NCI-H1105 (cell line): ENCODE measurements at regions not wholly inside any gene's neighbourhood (a gene's known extent, or its start where the extent isn't known, plus 50 kb on each side); places are given as distances from the start of the nearest gene placed in this dataset.

ENCODE experiments used
- DNase-seq: peaks from one replicate; lab custom pipeline; 2025; lab: John Stamatoyannopoulos, UW

DNA sequence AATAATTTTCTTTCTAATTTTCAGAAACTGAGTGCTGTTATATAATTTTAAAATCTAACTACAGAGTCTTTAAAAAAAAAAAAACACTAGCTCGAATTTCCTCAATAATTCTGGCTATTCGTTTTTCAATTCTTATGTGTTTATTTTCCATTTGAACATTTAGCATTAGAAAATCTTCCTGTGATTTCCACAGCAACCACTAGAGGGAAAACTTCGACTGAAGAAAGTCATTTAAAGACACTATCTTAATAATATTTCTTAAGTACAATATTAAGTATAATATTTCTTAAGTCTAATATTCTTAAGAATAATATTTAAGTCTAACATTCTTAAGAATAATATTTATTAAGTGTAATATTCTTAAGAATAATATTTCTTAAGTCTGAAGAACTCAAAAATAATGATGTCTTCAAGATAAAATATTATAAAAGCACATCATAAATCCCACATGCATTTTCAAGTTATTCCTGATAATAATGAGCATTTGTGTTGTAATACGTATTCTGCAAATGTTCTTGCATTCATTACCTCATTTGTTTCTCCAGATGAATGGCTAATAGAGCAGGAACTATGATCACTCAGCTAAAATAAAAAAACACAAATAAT lies 118.4 kb upstream of the WDR17 start:
- DNase-seq, result no peak

DNA sequence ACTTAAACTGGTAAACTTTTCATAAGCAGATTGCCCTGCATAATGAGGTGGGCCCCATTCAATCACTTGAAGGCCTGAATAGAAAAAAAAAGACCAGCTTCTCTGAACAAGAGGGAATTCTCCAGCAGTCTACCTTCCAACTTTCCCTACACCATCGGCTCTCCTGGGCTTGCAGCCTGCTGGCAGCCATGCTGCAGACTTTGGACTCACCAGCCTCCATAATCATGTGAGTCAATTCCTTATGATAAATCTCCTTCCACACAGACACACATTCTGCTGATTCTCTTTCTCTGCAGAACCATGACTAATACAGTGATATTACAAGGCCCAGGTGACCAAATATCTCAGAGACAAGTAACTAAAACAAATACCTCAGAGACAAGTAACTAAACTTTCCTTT lies 113.8 kb upstream of the WDR17 start:
- DNase-seq, result no peak

DNA sequence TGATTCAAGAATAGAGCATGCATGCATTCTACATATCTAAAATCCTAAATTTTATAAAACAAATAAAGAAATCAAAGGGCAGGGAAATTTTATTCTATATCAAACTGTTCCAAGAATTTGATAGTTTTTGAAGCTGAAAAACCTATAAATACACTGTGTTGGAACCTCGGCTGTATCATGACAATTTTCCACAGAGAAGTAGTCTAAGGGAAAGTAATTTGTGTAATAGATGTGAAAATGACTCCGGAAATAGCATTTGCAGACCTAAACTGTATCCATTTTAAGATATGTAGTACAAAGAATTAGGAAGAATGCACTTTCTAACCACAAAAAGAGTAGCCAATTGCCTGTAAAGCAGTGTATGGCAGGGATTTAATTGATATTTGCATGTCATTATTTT lies 112.5 kb upstream of the WDR17 start:
- no peak for DNase-seq

DNA sequence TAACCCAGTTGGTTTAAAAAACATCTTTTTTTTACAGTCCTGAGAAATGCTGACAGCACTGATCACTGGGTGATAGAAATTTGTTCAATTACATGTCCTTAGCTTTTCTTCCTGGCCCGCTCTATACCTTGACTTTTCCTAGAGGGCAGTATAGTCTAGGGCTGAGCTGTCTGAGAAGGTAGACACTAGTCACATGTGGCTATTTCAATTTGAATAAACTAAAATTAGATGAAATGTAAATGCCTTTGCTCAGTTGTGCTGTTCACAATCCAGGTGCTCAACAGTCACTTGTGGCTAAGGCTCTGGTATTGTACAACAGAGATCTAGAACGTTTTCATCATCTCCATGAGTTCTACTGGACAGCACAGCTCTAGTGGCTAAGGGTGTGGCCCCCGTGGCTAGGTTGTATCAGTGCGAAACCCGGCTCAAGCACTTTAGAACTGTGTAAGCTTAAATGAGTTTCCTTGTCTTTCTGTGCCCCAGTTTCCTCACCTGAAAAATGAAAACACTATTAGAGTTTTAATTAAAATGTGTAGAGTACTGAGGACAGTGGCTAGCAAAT lies 111.6 kb upstream of the WDR17 start:
- no peak for DNase-seq

DNA sequence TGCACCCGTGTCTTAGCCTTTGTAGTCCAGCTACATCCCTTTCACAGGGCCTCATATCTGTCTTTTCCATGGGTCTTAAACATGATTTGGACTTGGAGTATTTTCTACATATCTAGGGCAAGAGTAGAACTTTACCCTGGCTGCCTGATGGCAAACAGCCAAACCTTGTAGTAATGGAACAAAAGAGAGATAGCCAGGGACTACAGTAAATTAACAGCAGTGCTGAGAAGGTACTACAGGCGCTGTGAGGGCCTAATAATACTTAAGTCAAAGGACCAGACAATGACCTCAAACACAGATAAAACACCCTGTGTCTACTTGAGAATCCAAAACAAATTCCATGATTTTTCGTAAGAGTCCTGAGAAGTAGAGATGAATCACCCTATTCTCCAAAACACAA lies 111.0 kb upstream of the WDR17 start:
- no peak for DNase-seq

DNA sequence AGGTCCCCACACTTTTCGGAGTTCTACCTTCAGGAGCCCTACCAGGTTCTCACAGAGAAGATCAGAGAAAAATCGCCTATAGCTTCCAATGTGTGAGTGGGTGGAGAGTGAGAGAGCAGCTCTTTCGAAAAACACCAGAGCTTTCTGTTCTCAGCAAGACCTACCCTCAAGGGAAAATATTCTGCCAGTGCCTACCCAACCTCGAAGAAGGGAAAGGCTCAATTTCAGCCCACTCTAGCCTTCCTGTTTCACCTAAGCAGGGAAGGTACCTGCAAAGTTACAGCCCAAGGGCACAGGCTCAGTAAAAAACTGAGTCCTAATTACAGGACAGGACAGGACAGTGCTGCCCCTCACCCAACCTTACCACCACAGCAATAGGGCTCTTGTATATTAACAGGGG lies 104.0 kb upstream of the WDR17 start:
- no peak for DNase-seq

DNA sequence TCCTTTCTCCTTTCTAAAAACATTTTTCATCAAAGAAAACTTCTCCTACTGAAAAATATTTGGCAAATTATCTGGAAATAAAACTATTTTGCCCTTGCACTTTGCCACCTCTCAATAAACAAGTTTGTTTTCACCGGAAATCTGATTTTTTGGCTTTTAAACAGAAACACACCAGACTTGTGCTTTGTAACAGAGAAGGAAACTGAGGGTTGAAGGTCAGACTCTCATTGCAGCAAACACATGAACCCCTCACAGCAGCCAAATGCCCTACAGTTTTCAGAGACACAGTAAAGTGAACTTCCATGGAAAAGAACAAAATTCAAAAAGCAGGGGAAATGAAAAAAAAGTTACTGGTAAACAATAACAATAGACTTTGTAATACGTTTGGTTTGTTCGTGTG lies 95.6 kb upstream of the WDR17 start:
- no peak for DNase-seq

DNA sequence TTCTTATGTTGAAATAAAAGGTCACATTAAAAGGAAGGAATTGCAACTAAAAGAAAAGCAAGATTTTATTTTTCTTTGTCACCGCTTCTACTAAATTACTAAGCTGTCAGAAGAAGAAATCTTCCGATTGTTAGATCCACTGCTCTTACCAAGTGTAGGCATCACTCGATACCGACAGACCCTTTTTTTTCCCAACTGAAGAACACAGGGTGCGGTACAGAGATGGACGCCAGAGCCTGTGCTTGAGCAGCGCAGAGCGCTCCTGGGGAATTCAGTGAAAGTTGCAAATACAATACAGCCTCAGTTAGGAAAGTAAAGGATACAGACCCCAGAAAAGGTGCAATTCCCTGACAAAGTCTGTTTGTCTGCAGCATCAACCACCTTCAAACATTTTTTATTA lies 94.9 kb upstream of the WDR17 start:
- no peak for DNase-seq

DNA sequence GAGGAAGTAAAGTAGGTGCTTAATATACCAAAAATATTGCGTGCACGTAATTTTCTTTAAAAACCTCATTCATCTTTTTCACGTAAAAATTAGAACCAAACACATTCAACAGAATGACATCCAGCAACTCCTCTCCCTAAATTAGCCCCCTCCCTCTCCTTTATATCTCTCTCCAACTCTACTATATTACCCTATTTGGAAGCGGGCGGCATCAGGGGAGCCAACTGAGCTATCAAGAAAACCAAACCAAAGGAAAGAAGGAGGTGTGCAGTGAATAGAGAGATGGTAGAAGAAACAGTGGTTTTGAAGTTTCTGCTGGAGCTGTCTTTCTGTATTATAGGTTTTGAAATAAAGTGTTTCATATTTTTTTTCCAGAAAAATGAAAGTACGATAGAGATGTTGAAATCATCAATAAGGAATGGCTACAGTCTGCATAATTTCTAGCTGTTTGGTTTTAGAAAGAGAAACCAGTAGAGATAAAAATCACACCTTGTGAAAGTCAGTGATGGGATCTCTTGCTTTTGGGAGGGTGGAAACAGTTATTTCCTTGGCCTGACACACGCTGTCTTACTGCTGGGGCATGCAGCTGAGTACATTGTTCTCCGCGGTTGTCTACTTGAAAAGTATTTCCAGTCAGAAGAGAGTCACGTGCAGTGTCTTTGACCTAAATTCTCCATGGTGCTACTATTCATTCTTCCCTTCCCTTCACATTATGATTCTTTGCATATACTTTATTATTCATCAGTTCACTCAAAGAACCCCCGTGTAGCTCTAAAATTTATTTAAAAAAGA lies 94.1 kb upstream of the WDR17 start:
- no peak for DNase-seq

DNA sequence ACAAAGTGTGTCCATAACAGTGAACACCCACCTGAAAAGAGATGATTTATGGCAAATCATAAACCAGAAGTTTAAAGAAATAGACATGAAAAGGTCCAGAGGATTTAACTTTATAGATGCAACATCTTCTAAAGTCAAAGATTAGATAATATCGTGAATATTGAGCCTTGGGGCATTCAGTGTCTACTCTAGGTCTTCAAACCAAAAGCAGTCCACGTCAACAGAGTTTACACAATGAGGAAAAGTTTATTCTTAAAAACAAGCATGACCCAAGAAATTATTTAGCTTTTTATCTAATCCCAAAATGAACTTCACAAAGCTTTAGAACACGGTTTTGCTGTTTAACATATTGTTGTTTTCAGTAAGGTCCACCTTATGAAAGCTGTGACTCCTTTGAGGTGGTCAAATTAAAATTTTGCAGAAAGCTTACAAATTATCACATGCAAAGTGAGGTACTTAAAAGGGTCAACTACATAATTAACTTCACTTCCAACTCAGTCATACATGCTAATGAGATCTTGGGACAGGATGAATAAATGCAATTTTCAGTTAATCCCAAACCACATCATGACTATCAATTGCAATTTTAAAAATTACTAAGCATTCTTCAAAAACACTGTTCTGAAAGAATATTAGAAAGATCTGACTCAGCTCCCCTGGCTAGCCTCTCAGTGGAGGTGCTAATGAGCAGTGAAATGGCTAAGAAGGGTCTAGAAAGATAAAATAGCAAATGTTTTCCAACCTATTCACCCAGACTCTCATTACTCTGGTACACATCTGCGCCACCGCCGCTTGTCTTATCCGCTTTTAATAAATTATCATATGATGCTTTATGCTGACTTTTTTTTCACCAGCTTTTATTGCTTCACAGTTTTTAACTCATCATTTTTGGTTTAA lies 92.4 kb upstream of the WDR17 start:
- DNase-seq, result no peak

DNA sequence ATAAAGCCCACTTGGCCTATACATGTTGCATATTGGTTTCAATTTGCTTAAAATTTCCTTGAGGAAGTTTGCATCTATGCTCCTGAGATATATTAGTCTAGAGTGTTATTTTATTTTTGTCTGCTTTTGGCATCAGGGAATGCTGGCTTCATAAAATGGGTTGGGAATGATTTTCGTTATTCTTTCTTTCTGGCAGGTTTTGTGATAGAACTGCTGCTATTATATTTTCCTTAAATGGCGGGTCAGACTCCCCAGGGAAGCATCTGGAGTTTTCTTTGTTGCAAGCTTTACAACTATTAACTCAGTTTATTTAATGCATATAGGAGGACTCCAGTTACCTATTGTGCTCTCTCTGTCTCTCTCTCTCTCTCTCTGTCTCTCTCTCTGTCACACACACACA lies 82.0 kb upstream of the WDR17 start:
- DNase-seq, result no peak

DNA sequence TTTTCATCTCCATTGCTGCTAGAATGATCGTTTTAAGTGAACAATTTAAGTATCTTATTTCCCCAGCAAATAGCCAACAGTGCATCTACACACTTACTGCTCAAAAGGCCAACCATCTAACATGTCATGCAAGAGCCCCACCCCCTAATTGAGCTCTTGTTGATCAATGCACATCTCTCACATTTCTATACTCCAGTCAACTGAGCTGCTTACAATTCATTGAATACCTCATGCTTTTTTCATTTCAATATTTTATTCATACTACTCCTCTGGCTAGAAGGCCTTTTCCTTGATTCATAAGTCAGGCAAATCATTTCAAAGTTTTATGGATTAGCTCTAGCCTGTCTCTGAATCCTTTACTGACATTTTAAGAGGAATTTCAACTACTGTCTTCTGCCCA lies 79.0 kb upstream of the WDR17 start:
- no peak for DNase-seq

DNA sequence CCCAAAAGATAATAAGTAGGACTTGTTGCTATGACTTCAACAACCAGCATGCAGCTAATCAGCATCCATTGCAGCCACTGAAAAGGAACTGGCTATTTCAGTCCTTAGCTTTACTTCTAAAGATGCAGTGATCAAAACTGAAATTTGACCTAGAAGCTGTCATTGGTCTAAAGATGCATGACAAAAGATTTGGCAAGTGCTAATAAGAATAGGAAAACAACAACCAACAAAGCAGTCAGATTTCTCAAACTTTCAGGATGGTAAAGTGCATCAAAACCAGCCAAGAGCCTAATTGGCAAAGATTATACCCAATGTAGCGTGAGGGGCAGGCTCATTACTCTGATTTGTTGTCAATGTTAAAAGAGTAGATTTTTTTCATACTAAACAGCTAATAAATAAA lies 77.1 kb upstream of the WDR17 start:
- no peak for DNase-seq

DNA sequence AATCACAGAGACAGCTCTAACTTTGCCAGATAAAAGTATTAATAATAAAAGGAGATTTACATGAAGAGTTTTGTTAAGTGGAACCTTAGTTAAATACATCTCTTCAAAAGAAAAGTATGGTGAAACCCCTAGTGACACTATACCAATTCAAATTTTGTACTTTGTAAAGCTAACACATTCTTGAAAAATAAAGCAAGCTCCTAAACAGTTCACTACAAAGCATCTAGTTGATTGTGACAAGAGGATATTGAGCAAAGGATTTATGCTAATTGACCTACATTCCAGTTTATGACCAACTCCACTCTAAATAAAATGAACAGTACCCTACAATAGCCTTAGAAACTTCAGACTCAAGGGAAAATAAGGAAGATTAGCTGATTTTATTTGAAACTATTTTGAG lies 69.4 kb upstream of the WDR17 start:
- DNase-seq, result no peak

DNA sequence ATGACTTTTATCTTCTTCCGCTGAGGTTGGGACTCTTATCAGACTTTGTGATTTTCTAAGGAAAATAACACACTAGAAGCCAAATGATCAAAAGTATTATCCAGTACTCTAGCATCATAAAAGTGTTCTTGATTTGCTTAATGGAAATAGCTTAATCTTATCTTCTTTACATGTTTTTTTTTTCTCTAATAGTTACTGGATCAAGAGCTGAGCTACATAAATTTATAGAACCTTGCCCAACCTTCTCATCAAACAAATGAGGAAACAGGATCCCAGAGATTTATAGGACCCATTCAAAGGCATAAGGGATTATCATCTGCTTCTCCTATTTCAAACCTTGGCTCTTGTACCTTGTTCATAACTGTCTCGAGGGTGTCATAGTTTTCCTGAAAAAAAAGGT lies 68.3 kb upstream of the WDR17 start:
- no peak for DNase-seq

DNA sequence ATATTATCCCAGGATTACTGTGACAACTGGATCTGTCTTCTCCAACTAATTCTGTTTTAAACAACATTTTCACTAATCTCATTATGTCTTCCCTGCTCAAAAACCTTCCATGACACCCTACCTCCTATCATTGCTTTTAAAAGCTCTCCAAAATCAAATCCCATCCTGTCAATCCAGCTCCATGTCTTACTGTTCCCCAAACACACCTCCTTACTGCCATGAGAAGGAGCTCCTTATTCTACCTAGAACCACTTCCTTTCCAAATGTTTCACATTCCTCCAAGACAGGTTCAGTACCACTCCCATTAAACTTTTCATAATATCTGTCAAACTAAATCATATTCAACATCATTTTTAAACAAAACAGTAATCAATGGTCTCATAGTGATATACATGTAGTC lies 66.9 kb upstream of the WDR17 start:
- DNase-seq, result no peak

DNA sequence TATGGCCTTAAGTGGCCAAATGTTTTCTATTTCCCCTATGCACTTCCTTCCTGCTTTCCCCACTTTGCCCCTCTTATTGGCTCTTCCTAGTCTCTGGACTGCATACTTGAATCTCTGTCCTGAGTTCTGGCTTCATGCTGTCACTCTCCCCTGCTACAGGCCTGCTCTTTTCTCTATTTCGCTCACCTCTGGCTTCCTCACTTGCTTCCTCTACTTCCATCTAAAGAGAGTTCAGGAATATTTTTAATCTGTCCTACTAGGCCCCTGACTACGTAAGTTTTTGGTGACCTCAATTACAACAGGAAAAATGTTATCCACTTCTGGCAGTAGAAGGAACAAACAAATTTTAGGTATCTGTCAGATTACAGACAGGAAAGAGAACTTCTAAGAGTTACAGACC lies 65.7 kb upstream of the WDR17 start:
- no peak for DNase-seq

DNA sequence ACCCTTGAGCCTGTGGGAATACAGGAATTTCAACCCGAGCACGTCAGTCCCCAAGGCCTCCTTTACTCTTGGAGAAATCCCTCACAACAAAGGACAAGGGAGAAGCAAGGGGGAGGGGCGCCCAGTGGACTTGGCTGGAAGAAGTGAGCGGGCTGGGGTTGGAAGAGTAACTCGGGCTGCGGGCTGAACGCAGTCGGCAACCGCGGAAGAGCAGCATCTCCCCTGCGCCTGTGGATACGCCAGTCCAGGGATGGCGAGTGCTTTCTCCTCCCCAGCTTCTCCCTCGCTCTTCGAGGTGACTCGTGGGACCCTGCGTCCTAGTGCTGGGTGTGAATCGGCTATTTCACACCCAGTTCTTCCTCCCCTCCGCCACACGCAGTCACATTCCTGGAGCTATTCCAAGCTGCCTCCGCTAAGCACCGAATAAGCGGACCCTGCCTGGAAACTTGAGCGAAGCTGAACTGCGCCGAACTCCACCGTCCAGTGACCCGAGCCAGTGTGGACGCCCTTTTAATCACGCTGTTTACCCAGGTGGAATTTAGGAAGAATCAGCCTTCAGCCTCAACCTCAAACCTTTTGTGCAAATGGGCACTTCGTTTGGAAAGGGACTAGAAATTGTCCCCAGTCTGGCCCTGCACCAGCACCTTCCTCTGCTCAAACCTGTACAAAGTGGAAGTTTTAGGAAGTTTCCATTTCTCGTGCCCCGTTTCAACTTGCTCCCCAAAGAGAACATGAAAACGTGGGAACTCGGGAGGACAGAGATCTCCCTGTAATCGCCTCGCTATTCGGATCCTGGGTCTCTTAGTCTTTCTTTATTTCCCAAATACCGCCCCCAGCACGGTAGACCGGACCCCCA lies 64.3 kb upstream of the WDR17 start:
- peak; percentile 30 for DNase-seq

DNA sequence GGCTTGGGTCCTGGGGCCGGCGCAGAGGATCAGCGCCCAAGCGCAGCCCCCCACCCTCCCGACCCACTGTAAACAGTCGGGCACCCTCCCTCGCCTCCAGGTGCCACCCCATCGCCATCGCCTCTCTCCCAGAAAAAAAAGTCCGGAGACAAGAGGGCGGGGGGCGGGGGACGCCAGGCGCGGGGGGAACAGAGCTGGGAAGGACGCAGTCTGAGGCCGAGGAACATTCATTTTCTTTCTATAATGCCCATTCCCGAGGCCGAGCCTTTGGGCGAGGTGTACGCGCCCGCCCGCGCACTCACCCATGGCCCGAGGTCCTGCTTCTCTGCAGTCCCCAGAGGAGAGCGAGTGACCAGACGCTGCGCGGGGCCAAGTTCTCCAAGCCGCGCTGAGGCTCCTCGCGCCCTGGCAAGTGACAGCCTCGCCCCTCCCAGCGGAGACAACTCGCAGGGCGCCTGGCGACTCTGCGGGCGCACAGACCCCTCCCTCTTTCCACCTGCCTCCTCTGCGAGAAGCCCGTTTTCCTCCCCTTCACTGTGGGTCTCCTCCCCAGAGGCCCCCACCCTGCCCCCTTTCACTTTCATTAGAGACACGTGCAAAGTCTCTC lies 63.5 kb upstream of the WDR17 start:
- DNase-seq, result peak; percentile 36

DNA sequence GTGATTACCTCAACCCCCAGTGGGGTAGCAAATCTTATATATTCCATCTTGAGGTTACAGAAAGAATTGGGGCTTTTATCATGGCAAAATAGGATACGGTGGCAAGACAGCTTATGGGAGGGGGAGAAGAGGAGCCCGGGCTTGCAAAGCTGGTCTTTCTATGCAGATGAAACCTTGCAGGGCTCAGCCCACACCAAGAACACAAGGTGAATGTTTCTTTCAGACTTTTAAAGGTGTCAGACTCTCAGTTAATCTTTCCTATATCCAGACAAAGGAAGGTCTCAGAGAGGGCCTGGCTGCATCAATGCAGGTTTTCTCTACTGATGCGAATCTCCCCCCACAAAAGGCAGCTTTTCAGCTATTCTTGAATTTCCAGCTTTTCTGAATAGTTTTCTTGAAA lies 59.9 kb upstream of the WDR17 start:
- DNase-seq, result no peak

DNA sequence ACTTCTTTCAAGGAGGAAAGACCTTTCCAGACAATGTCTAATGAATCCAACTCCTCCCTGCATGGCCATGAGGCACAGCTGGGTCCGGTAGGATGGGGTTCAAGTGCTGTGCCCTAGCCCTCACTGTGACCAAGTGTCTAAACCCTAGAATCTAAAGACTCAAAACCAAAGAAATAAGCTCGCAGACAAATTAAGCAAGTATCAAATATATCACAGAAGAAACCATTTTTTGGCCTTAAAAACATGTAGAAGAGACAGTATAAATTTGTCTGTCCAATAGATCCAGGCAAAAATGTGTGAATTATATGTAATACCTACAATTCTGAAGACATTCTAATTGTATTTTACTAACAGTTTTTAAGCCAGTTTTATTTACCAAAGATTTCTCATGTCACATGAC lies 56.4 kb upstream of the WDR17 start:
- DNase-seq, result no peak
